IMR-90 (cell line): ENCODE measurements at regions not wholly inside any gene's neighbourhood (a gene's known extent, or its start where the extent isn't known, plus 50 kb on each side); places are given as distances from the start of the nearest gene placed in this dataset.

Source experiments
- ATAC-seq: fragments of 200-7000 bp; cut with Tn5 transposase; 2 replicates; pipeline ENCODE4 v1.9.1; 2020; ENCODE audit warnings: low read depth, mild to moderate bottlenecking, moderate library complexity
- BruUV-seq: library from RNA; stranded (reverse); fragments of 400-500 nt; replicated peaks from 2 replicates; lab custom pipeline; 2021; lab: Mats Ljungman, UMichigan
- CTCF ChIA-PET: fragments of 300-600 bp; formaldehyde crosslinking; extraction: SDS; loops from one replicate; lab custom pipeline; 2021; ENCODE audit warnings: antibody characterized with exemption; lab: Yijun Ruan, JAX
- POLR2A ChIA-PET: fragments of 300-600 bp; sonication (Branson Sonifier 250); formaldehyde crosslinking; loops from one replicate; lab custom pipeline; 2022; ENCODE audit warnings: antibody characterized with exemption; ENCODE audit not compliant: unreplicated experiment; lab: Charles Lee
- DNase-seq: peaks from one replicate; pipeline ENCODE4 v3.0.0; 2013
- H2AFZ ChIP-seq: replicated peaks from 2 replicates; pipeline ENCODE3; 2013; ENCODE audit warnings: low read length, mild to moderate bottlenecking; ENCODE audit not compliant: poor library complexity
- H2AK5ac ChIP-seq: 2 replicates; pipeline ENCODE4 v1.6.1; 2013; ENCODE audit warnings: low read depth, low read length, inconsistent platforms
- H2AK9ac ChIP-seq: replicated peaks from 2 replicates; pipeline ENCODE3; 2013; ENCODE audit warnings: mild to moderate bottlenecking, low read depth, low read length, moderate library complexity; ENCODE audit not compliant: poor library complexity
- H2BK120ac ChIP-seq: 2 replicates; pipeline ENCODE4 v1.6.1; 2013; ENCODE audit warnings: low read depth, low read length, inconsistent platforms
- H2BK15ac ChIP-seq: 3 replicates; pipeline ENCODE4 v1.6.1; 2013; ENCODE audit warnings: low read depth, low read length, inconsistent platforms
- H2BK20ac ChIP-seq: 2 replicates; pipeline ENCODE4 v1.6.1; 2013; ENCODE audit warnings: low read depth, mild to moderate bottlenecking, inconsistent platforms, low read length, moderate library complexity
- H2BK5ac ChIP-seq: 2 replicates; pipeline ENCODE4 v1.6.1; 2013; ENCODE audit warnings: mild to moderate bottlenecking, low read depth, low read length, inconsistent platforms; ENCODE audit not compliant: poor library complexity, severe bottlenecking
- H3K14ac ChIP-seq: replicated peaks from 2 replicates; pipeline ENCODE4 v1.6.1; 2013; ENCODE audit warnings: low read depth, low read length, inconsistent platforms
- H3K18ac ChIP-seq: 2 replicates; pipeline ENCODE4 v1.6.1; 2013; ENCODE audit warnings: low read depth, low read length, control low read depth
- H3K23ac ChIP-seq: 2 replicates; pipeline ENCODE4 v1.6.1; 2013; ENCODE audit warnings: low read depth, low read length, inconsistent platforms
- H3K27ac ChIP-seq: 2 replicates; pipeline ENCODE4 v1.5.1; 2013; ENCODE audit warnings: mild to moderate bottlenecking, control low read depth, low read length; ENCODE audit not compliant: insufficient read depth
- H3K27me3 ChIP-seq: 2 replicates; pipeline ENCODE4 v1.6.1; 2013; ENCODE audit warnings: low read length; ENCODE audit not compliant: control insufficient read depth, insufficient read depth
- H3K36me3 ChIP-seq: 2 replicates; pipeline ENCODE4 v1.6.1; 2013; ENCODE audit warnings: low read length, mixed read lengths; ENCODE audit not compliant: control insufficient read depth, insufficient read depth
- H3K4ac ChIP-seq: 2 replicates; pipeline ENCODE4 v1.6.1; 2013; ENCODE audit warnings: low read depth, low read length, inconsistent platforms
- H3K4me1 ChIP-seq: 2 replicates; pipeline ENCODE4 v1.6.1; 2013; ENCODE audit warnings: low read length, mixed read lengths; ENCODE audit not compliant: control insufficient read depth, insufficient read depth
- H3K4me2 ChIP-seq: 2 replicates; pipeline ENCODE4 v1.6.1; 2013; ENCODE audit warnings: low read depth, mild to moderate bottlenecking, control low read depth, low read length, moderate library complexity
- H3K4me3 ChIP-seq: 2 replicates; pipeline ENCODE4 v1.5.1; 2013; ENCODE audit warnings: low read depth, mild to moderate bottlenecking, control low read depth, low read length, moderate library complexity; ENCODE audit not compliant: insufficient read depth
- H3K56ac ChIP-seq: 2 replicates; pipeline ENCODE4 v1.6.1; 2013; ENCODE audit warnings: low read length, inconsistent platforms; ENCODE audit not compliant: insufficient read depth; ENCODE audit errors: extremely low read depth
- H3K79me1 ChIP-seq, 2 experiments: 2 replicates each; pipeline ENCODE4 v1.6.1; 2013; ENCODE audit warnings: low read length in 2 of 2, inconsistent platforms in 1 of 2, low read depth in 1 of 2
- H3K9ac ChIP-seq: 2 replicates; pipeline ENCODE4 v1.6.1; 2013; ENCODE audit warnings: low read depth, low read length, control low read depth
- H3K9me1 ChIP-seq: 2 replicates; pipeline ENCODE4 v1.6.1; 2013; ENCODE audit warnings: low read length, inconsistent platforms; ENCODE audit not compliant: insufficient read depth
- H3K9me3 ChIP-seq: 2 replicates; pipeline ENCODE4 v1.6.1; 2013; ENCODE audit warnings: low read length; ENCODE audit not compliant: control insufficient read depth, insufficient read depth
- H4K20me1 ChIP-seq: 2 replicates; pipeline ENCODE4 v1.6.1; 2013; ENCODE audit warnings: low read length, inconsistent platforms; ENCODE audit not compliant: insufficient read depth
- H4K5ac ChIP-seq: 2 replicates; pipeline ENCODE4 v1.6.1; 2013; ENCODE audit warnings: mild to moderate bottlenecking, low read depth, low read length, control low read depth
- H4K8ac ChIP-seq, 2 experiments: 2 replicates each; pipeline ENCODE4 v1.6.1; 2013; ENCODE audit warnings: low read depth in 2 of 2, low read length in 2 of 2, control low read depth in 1 of 2, inconsistent platforms in 1 of 2
- H4K91ac ChIP-seq: 2 replicates; pipeline ENCODE4 v1.6.1; 2013; ENCODE audit warnings: low read depth, low read length, inconsistent platforms; ENCODE audit not compliant: insufficient read depth
- BHLHE40 ChIP-seq: fragments of 150-350 bp; IDR thresholded peaks from 2 replicates; pipeline ENCODE4 v1.6.1; 2016; ENCODE audit warnings: mild to moderate bottlenecking, low read depth, low read length
- CEBPB ChIP-seq: IDR thresholded peaks from 2 replicates; pipeline ENCODE4 v1.6.1; 2012; ENCODE audit warnings: low read depth, low read length, improper control_type of control experiment
- CHD1 ChIP-seq: IDR thresholded peaks from 2 replicates; pipeline ENCODE4 v1.6.1; 2012; ENCODE audit warnings: low read depth, low read length, improper control_type of control experiment
- FOS ChIP-seq: fragments of 150-350 bp; IDR thresholded peaks from 2 replicates; pipeline ENCODE4 v1.6.1; 2016; ENCODE audit warnings: low read depth, low read length
- MAFK ChIP-seq: IDR thresholded peaks from 2 replicates; pipeline ENCODE4 v1.6.1; 2012; ENCODE audit warnings: low read depth, low read length, improper control_type of control experiment
- MAZ ChIP-seq: IDR thresholded peaks from 2 replicates; pipeline ENCODE4 v1.6.1; 2012; ENCODE audit warnings: low read depth, mild to moderate bottlenecking, low read length, improper control_type of control experiment, moderate library complexity, borderline replicate concordance
- MXI1 ChIP-seq: IDR thresholded peaks from 2 replicates; pipeline ENCODE4 v1.6.1; 2012; ENCODE audit warnings: low read depth, mild to moderate bottlenecking, low read length, moderate library complexity, borderline replicate concordance
- NFE2L2 ChIP-seq: fragments of 150-350 bp; IDR thresholded peaks from 2 replicates; pipeline ENCODE4 v1.6.1; 2016; ENCODE audit warnings: low read depth, mild to moderate bottlenecking, low read length
- POLR2A ChIP-seq: IDR thresholded peaks from 2 replicates; pipeline ENCODE4 v1.6.1; 2012; ENCODE audit warnings: mild to moderate bottlenecking, low read depth, low read length
- RCOR1 ChIP-seq: IDR thresholded peaks from 2 replicates; pipeline ENCODE4 v1.6.1; 2012; ENCODE audit warnings: mild to moderate bottlenecking, low read length, improper control_type of control experiment; ENCODE audit not compliant: insufficient replicate concordance
- RFX5 ChIP-seq: IDR thresholded peaks from 2 replicates; pipeline ENCODE4 v1.8.0; 2012; ENCODE audit warnings: low read depth, mild to moderate bottlenecking, low read length, moderate library complexity
- SMC3 ChIP-seq: fragments of 150-350 bp; IDR thresholded peaks from 2 replicates; pipeline ENCODE4 v1.6.1; 2016; ENCODE audit warnings: low read depth, mild to moderate bottlenecking, antibody characterized with exemption, low read length, moderate library complexity
- dilution Hi-C: fragments of 300-500 bp; cut with HindIII; formaldehyde crosslinking; loops from one replicate; pipeline ENCODE4 v1.14.3; 2018; ENCODE audit warnings: low sequenced_read_pairs; ENCODE audit not compliant: unreplicated experiment
- in situ Hi-C: fragments of 300-500 bp; cut with MboI; formaldehyde crosslinking; loops from 3 replicates; pipeline ENCODE4 v1.14.3; 2019; ENCODE audit warnings: low sequenced_read_pairs, inconsistent platforms, mixed read lengths
- intact Hi-C: fragments of 100-400 bp; cut with micrococcal nuclease; formaldehyde crosslinking; loops from 2 replicates; pipeline ENCODE4 v1.10.0; 2022
- TF ChIP-seq, protein P1 (sequence below): fragments of 150-350 bp; IDR thresholded peaks from 2 replicates; pipeline ENCODE4 v1.6.1; 2016; ENCODE audit warnings: low read depth, mild to moderate bottlenecking, low read length, moderate library complexity, borderline replicate concordance
- TF ChIP-seq, protein P2 (sequence below): conservative IDR thresholded peaks from 2 replicates; pipeline ENCODE4 v1.5.1; 2012; ENCODE audit warnings: mild to moderate bottlenecking, low read depth, low read length, improper control_type of control experiment

DNA sequence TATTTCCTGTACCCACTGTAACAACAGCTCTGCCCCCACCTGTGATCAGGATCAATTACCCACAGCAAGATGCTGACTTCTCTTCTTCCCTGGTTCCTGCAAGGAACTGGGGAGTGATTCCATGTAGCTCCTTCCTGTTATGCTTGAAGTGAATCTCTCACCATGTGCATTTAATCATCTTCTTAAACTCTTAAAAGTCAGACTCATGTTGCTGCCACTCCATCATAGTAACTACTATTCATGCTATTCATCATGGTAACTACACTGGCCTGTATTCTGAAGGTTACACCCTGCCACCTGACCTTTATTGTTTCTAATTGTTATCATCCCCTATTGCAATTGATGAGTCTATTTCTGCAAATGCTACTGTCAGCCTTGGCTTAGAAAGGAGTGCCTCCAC lies 89.5 kb downstream of the SUCNR1 start:
- ChIA-PET POLR2A (no interaction called here), CTCF (no interaction called here)
- DNase-seq (no peak), ATAC-seq (no peak)
- Histone ChIP-seq H4K5ac (no peak overlapping the region), H2AK9ac (no peak overlapping the region), H3K23ac (no peak overlapping the region), H3K27ac (no peak overlapping the region), H3K4me2 (no peak overlapping the region), H3K36me3 (no peaks in the 10 kb centered on the region), H3K4me1 (no peaks in the 10 kb centered on the region), H2BK5ac (no peak overlapping the region), H3K27me3 (no peaks in the 10 kb centered on the region), H4K91ac (no peak overlapping the region), H3K56ac (no peak overlapping the region), H2BK20ac (no peak overlapping the region), H2AK5ac (no peak overlapping the region), H3K18ac (no peak overlapping the region), H3K9me3 (no peaks in the 10 kb centered on the region), H4K8ac (no peak overlapping the region), H3K9me1 (no peaks in the 10 kb centered on the region), H3K9ac (no peak overlapping the region), H2AFZ (no peak overlapping the region), H3K4ac (no peak overlapping the region), H3K4me3 (no peak overlapping the region), H3K14ac (no peak overlapping the region), H4K20me1 (no peaks in the 10 kb centered on the region), H2BK15ac (no peak overlapping the region), H2BK120ac (no peak overlapping the region), H3K79me1 (no peaks in the 10 kb centered on the region)
- dilution Hi-C loops (no loop called here), in situ Hi-C loops (no loop called here), intact Hi-C loops (no loop called here)
- BruUV-seq, result no TSS peak
- no peak for TF ChIP-seq MXI1
- no peak for TF ChIP-seq NFE2L2
- no peak for TF ChIP-seq FOS
- TF ChIP-seq POLR2A, result no peak
- no peak for TF ChIP-seq CEBPB
- no peak for TF ChIP-seq SMC3
- no peak for TF ChIP-seq CHD1
- TF ChIP-seq MAZ, result no peak
- TF ChIP-seq RCOR1, result no peak
- no peak for TF ChIP-seq MAFK
- TF ChIP-seq, protein P1, sequence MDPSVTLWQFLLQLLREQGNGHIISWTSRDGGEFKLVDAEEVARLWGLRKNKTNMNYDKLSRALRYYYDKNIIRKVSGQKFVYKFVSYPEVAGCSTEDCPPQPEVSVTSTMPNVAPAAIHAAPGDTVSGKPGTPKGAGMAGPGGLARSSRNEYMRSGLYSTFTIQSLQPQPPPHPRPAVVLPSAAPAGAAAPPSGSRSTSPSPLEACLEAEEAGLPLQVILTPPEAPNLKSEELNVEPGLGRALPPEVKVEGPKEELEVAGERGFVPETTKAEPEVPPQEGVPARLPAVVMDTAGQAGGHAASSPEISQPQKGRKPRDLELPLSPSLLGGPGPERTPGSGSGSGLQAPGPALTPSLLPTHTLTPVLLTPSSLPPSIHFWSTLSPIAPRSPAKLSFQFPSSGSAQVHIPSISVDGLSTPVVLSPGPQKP, result no peak
- TF ChIP-seq RFX5, result no peak
- TF ChIP-seq, protein P2, sequence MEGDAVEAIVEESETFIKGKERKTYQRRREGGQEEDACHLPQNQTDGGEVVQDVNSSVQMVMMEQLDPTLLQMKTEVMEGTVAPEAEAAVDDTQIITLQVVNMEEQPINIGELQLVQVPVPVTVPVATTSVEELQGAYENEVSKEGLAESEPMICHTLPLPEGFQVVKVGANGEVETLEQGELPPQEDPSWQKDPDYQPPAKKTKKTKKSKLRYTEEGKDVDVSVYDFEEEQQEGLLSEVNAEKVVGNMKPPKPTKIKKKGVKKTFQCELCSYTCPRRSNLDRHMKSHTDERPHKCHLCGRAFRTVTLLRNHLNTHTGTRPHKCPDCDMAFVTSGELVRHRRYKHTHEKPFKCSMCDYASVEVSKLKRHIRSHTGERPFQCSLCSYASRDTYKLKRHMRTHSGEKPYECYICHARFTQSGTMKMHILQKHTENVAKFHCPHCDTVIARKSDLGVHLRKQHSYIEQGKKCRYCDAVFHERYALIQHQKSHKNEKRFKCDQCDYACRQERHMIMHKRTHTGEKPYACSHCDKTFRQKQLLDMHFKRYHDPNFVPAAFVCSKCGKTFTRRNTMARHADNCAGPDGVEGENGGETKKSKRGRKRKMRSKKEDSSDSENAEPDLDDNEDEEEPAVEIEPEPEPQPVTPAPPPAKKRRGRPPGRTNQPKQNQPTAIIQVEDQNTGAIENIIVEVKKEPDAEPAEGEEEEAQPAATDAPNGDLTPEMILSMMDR, result no peak
- no peak for TF ChIP-seq BHLHE40
